ENCODE measurements at regions not wholly inside any gene's neighbourhood (a gene's known extent, or its start where the extent isn't known, plus 50 kb on each side); places are given as distances from the start of the nearest gene placed in this dataset.

DNA sequence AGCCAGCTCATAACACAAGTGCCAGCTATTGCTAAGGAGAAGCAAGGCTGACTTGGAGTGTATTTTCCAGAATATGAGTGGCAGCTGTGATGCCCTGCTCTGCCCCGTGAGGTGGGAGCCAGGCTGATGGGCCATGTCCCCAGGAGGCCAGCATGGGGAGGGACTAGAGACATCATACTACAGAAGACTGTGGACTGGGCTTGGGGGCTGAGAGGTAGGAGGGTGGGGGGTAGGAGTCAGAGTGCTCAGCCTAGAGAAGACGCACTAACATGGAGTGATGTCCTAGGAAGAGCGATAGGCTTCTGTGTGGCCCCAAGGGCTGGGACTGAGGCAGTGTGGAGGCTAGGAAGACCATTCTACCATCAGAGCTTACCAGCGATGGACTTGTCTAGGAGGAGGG is 143.7 kb downstream of the WSCD1 start:
- no peak overlapping the region for H3K4me3 ChIP-seq (ENCODE audit: low read depth, low read length)
- DNase-seq (ENCODE audit: low read depth) = no peak
- TF ChIP-seq MAX (IDR thresholded peaks at IDR 0.05; ENCODE audit: low read depth, low read length) (no peak), MYC (IDR thresholded peaks at IDR 0.05; ENCODE audit: low read depth, low read length) (no peak), POLR2A (IDR thresholded peaks at IDR 0.05; ENCODE audit: extremely low read depth, insufficient read length) (no peak), CTCF (IDR thresholded peaks at IDR 0.05; ENCODE audit: low read depth, low read length) (no peak)

GRCh38 chr17:6212766-6213165 is 142.6 kb downstream of the WSCD1 start:
- H3K4me3 ChIP-seq (ENCODE audit: low read depth, low read length) = no peak overlapping the region
- DNase-seq (ENCODE audit: low read depth) = no peak
- no peak for TF ChIP-seq MAX (IDR thresholded peaks at IDR 0.05; ENCODE audit: low read depth, low read length)
- no peak for TF ChIP-seq POLR2A (IDR thresholded peaks at IDR 0.05; ENCODE audit: extremely low read depth, insufficient read length)
- TF ChIP-seq CTCF (IDR thresholded peaks at IDR 0.05; ENCODE audit: low read depth, low read length) = no peak
- TF ChIP-seq MYC (IDR thresholded peaks at IDR 0.05; ENCODE audit: low read depth, low read length) = no peak

DNA sequence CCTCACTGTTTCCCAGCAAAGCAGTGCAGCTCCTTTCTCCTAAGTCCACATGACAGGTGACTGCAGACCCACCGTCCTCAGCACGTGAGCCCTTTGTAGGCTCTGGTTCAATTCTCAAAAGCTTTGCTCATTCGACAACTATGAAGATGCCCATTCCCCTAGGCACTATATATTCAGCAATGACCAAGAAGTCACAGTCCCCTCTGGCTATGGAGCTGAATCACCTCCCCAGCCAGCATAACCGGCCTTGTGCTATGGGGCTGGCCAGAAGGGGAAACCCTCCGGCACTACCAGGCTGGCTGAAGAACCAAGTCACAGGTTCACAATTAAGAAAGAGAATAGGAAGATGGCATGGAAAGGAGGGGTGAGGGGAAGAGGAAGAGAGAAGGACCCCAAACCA is 139.7 kb downstream of the WSCD1 start:
- no peak overlapping the region for H3K4me3 ChIP-seq (ENCODE audit: low read depth, low read length)
- TF ChIP-seq POLR2A (IDR thresholded peaks at IDR 0.05; ENCODE audit: extremely low read depth, insufficient read length) (no peak), MAX (IDR thresholded peaks at IDR 0.05; ENCODE audit: low read depth, low read length) (no peak), MYC (IDR thresholded peaks at IDR 0.05; ENCODE audit: low read depth, low read length) (no peak)
- no peak for DNase-seq (ENCODE audit: low read depth)

DNA sequence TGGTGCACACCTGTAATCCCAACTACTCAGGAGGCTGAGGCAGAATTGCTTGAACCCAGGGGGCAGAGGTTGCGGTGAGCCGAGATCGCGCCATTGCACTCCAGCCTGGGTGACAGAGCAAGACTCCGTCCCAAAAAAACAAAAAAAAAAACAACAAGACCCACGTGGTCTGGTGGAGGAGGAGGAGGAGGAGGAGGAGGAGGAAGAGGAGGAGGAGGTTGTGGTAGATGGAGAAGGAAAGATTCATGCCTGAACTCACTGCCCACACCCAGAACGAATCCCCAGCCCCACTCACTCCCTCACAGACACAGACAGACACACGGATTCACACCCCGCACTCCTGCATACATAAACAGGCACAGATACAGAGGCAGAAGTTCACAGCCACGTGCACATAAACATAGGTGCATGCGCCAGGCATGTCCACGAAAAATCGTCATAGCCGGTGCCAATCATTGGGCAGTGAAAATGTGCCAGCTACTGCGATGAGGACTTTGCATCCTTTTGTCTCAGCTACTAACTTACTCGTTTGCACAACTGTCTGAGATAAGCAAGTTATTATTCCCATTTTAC is 138.5 kb downstream of the WSCD1 start:
- no peak overlapping the region for H3K4me3 ChIP-seq (ENCODE audit: low read depth, low read length)
- DNase-seq (ENCODE audit: low read depth) = no peak
- TF ChIP-seq MYC (IDR thresholded peaks at IDR 0.05; ENCODE audit: low read depth, low read length) (no peak), POLR2A (IDR thresholded peaks at IDR 0.05; ENCODE audit: extremely low read depth, insufficient read length) (no peak), MAX (IDR thresholded peaks at IDR 0.05; ENCODE audit: low read depth, low read length) (no peak), CTCF (IDR thresholded peaks at IDR 0.05; ENCODE audit: low read depth, low read length) (no peak)

- H3K4me3 ChIP-seq (ENCODE audit: low read depth, low read length) = no peak overlapping the region
- no peak for TF ChIP-seq MYC (IDR thresholded peaks at IDR 0.05; ENCODE audit: low read depth, low read length)
- no peak for TF ChIP-seq CTCF (IDR thresholded peaks at IDR 0.05; ENCODE audit: low read depth, low read length)
- TF ChIP-seq MAX (IDR thresholded peaks at IDR 0.05; ENCODE audit: low read depth, low read length) = no peak
- TF ChIP-seq POLR2A (IDR thresholded peaks at IDR 0.05; ENCODE audit: extremely low read depth, insufficient read length) = no peak
- no peak for DNase-seq (ENCODE audit: low read depth)
Observed at GRCh38 chr17:6205525-6205924, 135.3 kb downstream of the WSCD1 start.

GRCh38 chr17:6205033-6205432 is 134.9 kb downstream of the WSCD1 start:
- no peak overlapping the region for H3K4me3 ChIP-seq (ENCODE audit: low read depth, low read length)
- DNase-seq (ENCODE audit: low read depth) = no peak
- no peak for TF ChIP-seq MYC (IDR thresholded peaks at IDR 0.05; ENCODE audit: low read depth, low read length)
- no peak for TF ChIP-seq MAX (IDR thresholded peaks at IDR 0.05; ENCODE audit: low read depth, low read length)
- no peak for TF ChIP-seq CTCF (IDR thresholded peaks at IDR 0.05; ENCODE audit: low read depth, low read length)
- TF ChIP-seq POLR2A (IDR thresholded peaks at IDR 0.05; ENCODE audit: extremely low read depth, insufficient read length) = no peak

Data from NB4 (cell line).